ENCODE measurements at regions not wholly inside any gene's neighbourhood (a gene's known extent, or its start where the extent isn't known, plus 50 kb on each side); places are given as distances from the start of the nearest gene placed in this dataset.

GRCh38 chr15:70466305-70466704 is 297.1 kb downstream of the UACA start:
- ChIA-PET POLR2A (interaction anchor here (1.3 kb wide), 1 partner anchor 36 kb away, joined by 4 read pairs; no protein-coding TSS in a partner anchor), RAD21 (ENCODE audit: unreplicated experiment) (interaction anchor here (0.9 to 3.8 kb wide), 14 partner anchors 9 to 987 kb away, joined by 3 to 17 read pairs (median 4); no protein-coding TSS in a partner anchor), SMC1A (ENCODE audit: uncharacterized antibody, unreplicated experiment) (interaction anchor here (0.8 to 5.8 kb wide), 10 partner anchors 9 to 991 kb away, joined by 3 to 46 read pairs (median 4); no protein-coding TSS in a partner anchor), CTCF (interaction anchor here (0.5 to 6.2 kb wide), 32 partner anchors 10 to 1003 kb away, joined by 3 to 52 read pairs (median 5); no protein-coding TSS in a partner anchor)
- Histone ChIP-seq H4K20me1 (ENCODE audit: control insufficient read depth, insufficient read depth) (no peaks in the 10 kb centered on the region), H3K36me3 (ENCODE audit: control insufficient read depth in 2 of 2, insufficient read depth in 2 of 2, low read length in 1 of 2) (no peaks in the 10 kb centered on the region), H3K27ac (ENCODE audit: control insufficient read depth, insufficient read depth) (no peak overlapping the region), H3K9ac (ENCODE audit: control insufficient read depth, insufficient read depth, low read length) (no peak overlapping the region), H2AFZ (ENCODE audit: control insufficient read depth, low read depth, low read length) (no peak overlapping the region), H3K4me3 (no peak overlapping the region), H3K4me1 (ENCODE audit: control insufficient read depth, insufficient read depth, low read length) (peaks cover 39% of the 10 kb centered on the region), H3K9me3 (replicated peaks; ENCODE audit: control insufficient read depth, insufficient read depth, low read length) (no peaks in the 10 kb centered on the region), H3K79me2 (ENCODE audit: control insufficient read depth, insufficient read depth, low read length) (no peaks in the 10 kb centered on the region), H3K4me2 (ENCODE audit: control insufficient read depth, insufficient read depth) (no peak overlapping the region), H3K27me3 (replicated peaks in 1 of 2; ENCODE audit: control insufficient read depth in 2 of 2, insufficient read depth in 2 of 2, low read length in 1 of 2) (no peaks in the 10 kb centered on the region)
- FAIRE-seq (no peak), ATAC-seq (no peak), DNase-seq (ENCODE audit: low read depth, low spot score) (no peak)
- intact Hi-C loops (cut with micrococcal nuclease; ENCODE audit: unreplicated experiment) (loop anchor here (2.0 to 5.0 kb wide), 2 partner anchors 738 to 989 kb away; no protein-coding TSS in a partner anchor), in situ Hi-C loops (cut with MboI) (no loop called here)
- BruUV-seq (replicated peaks) = no TSS peak
- WGBS (ENCODE audit: insufficient coverage, insufficient replicate concordance, low lambda C conversion rate, missing lambda C conversion rate) = 60% methylated on average over 3 of the region's 3 CpGs
- peak; percentile 56; the same call in 1 of the 2 replicates for TF ChIP-seq BMI1 (IDR thresholded peaks at IDR 0.05; ENCODE audit: borderline replicate concordance)
- no peak for TF ChIP-seq TARDBP (IDR thresholded peaks at IDR 0.05; ENCODE audit: borderline replicate concordance)

GRCh38 chr15:70465812-70466211 is 297.5 kb downstream of the UACA start:
- intact Hi-C loops (cut with micrococcal nuclease; ENCODE audit: unreplicated experiment) (loop anchor here (2.0 to 5.0 kb wide), 2 partner anchors 737 to 989 kb away; no protein-coding TSS in a partner anchor), in situ Hi-C loops (cut with MboI) (no loop called here)
- H4K20me1 ChIP-seq (ENCODE audit: control insufficient read depth, insufficient read depth) = no peaks in the 10 kb centered on the region
- H3K9me3 ChIP-seq (replicated peaks; ENCODE audit: control insufficient read depth, insufficient read depth, low read length) = no peaks in the 10 kb centered on the region
- peaks cover 39% of the 10 kb centered on the region for H3K4me1 ChIP-seq (ENCODE audit: control insufficient read depth, insufficient read depth, low read length)
- ChIA-PET POLR2A (interaction anchor here (1.3 kb wide), 1 partner anchor 37 kb away, joined by 4 read pairs; no protein-coding TSS in a partner anchor), SMC1A (ENCODE audit: uncharacterized antibody, unreplicated experiment) (interaction anchor here (1.0 to 5.8 kb wide), 11 partner anchors 9 to 990 kb away, joined by 3 to 46 read pairs (median 4); no protein-coding TSS in a partner anchor), CTCF (interaction anchor here (0.5 to 6.2 kb wide), 18 partner anchors 9 to 992 kb away, joined by 3 to 52 read pairs (median 6); no protein-coding TSS in a partner anchor), RAD21 (ENCODE audit: unreplicated experiment) (interaction anchor here (1.0 to 3.8 kb wide), 7 partner anchors 10 to 338 kb away, joined by 3 to 17 read pairs (median 4); no protein-coding TSS in a partner anchor)
- DNase-seq (ENCODE audit: low read depth, low spot score) = no peak
- no TSS peak for BruUV-seq (replicated peaks)
- no peaks in the 10 kb centered on the region for H3K36me3 ChIP-seq (ENCODE audit: control insufficient read depth in 2 of 2, insufficient read depth in 2 of 2, low read length in 1 of 2)
- H3K27me3 ChIP-seq (replicated peaks in 1 of 2; ENCODE audit: control insufficient read depth in 2 of 2, insufficient read depth in 2 of 2, low read length in 1 of 2) = no peaks in the 10 kb centered on the region
- H3K4me2 ChIP-seq (ENCODE audit: control insufficient read depth, insufficient read depth) = no peak overlapping the region
- 72% methylated on average over 4 of the region's 4 CpGs for WGBS (ENCODE audit: insufficient coverage, insufficient replicate concordance, low lambda C conversion rate, missing lambda C conversion rate)
- no peaks in the 10 kb centered on the region for H3K79me2 ChIP-seq (ENCODE audit: control insufficient read depth, insufficient read depth, low read length)
- no peak overlapping the region for H3K27ac ChIP-seq (ENCODE audit: control insufficient read depth, insufficient read depth)
- H2AFZ ChIP-seq (ENCODE audit: control insufficient read depth, low read depth, low read length) = no peak overlapping the region
- no peak for ATAC-seq
- no peak for FAIRE-seq
- no peak overlapping the region for H3K4me3 ChIP-seq
- no peak overlapping the region for H3K9ac ChIP-seq (ENCODE audit: control insufficient read depth, insufficient read depth, low read length)
- TF ChIP-seq PAX8 (IDR thresholded peaks at IDR 0.05) (no peak), KAT2A (conservative IDR thresholded peaks at IDR 0.05; ENCODE audit: control insufficient read depth, low read depth, low read length) (no peak), YY1 (IDR thresholded peaks at IDR 0.05; ENCODE audit: low read depth, low read length) (no peak), CREB1 (IDR thresholded peaks at IDR 0.05; ENCODE audit: low read depth) (no peak), BCL11A (IDR thresholded peaks at IDR 0.05; ENCODE audit: low read depth, low read length) (no peak), EZH2 (IDR thresholded peaks at IDR 0.05; ENCODE audit: borderline replicate concordance, control insufficient read depth, low read depth, low read length) (no peak), E2F8 (IDR thresholded peaks at IDR 0.05; ENCODE audit: low read depth, partially characterized antibody) (no peak), ZNF274 (IDR thresholded peaks at IDR 0.05; ENCODE audit: insufficient read depth, insufficient read length) (no peak), NR2C1 (IDR thresholded peaks at IDR 0.05) (no peak), ZNF622 (IDR thresholded peaks at IDR 0.05) (no peak), MEF2B (IDR thresholded peaks at IDR 0.05; ENCODE audit: partially characterized antibody, poor library complexity, severe bottlenecking) (no peak), NFYB (IDR thresholded peaks at IDR 0.05; ENCODE audit: insufficient read depth, low read depth, low read length) (no peak)
